Naive thymus-derived CD4-positive, alpha-beta T cell (primary cell): ENCODE measurements at regions not wholly inside any gene's neighbourhood (a gene's known extent, or its start where the extent isn't known, plus 50 kb on each side); places are given as distances from the start of the nearest gene placed in this dataset.

Experiments used
- ATAC-seq: fragments of 150-1000 bp; cut with Tn5 transposase; 2 replicates; pipeline ENCODE4 v1.10.0; 2021; ENCODE audit warnings: mild to moderate bottlenecking, moderate library complexity
- CTCF ChIA-PET: fragments of 350-600 bp; sonication (Branson Sonifier 250); formaldehyde crosslinking; loops from one replicate; lab custom pipeline; 2021; ENCODE audit warnings: antibody characterized with exemption; lab: Charles Lee
- POLR2A ChIA-PET: fragments of 350-600 bp; sonication (Branson Sonifier 250); formaldehyde crosslinking; loops from one replicate; lab custom pipeline; 2021; ENCODE audit warnings: antibody characterized with exemption, inconsistent platforms; lab: Charles Lee
- DNase-seq, 9 donors: peaks; one replicate each; pipeline versions ENCODE4 v3.0.0 to v3.0.0-alpha.2; 2020 to 2022; ENCODE audit warnings: mixed read lengths in 1 of 9
- H3K27ac ChIP-seq: one replicate; pipeline ENCODE4 v1.7.0; 2013; ENCODE audit warnings: mild to moderate bottlenecking, low read depth, low read length, moderate library complexity
- H3K27me3 ChIP-seq, 2 donors: one replicate each; pipeline ENCODE4 v1.7.0; 2013; ENCODE audit warnings: low read length in 2 of 2, mild to moderate bottlenecking in 2 of 2, moderate library complexity in 2 of 2; ENCODE audit not compliant: control insufficient read depth in 2 of 2, insufficient read depth in 2 of 2
- H3K36me3 ChIP-seq, 3 experiments: 1 replicate in 2 of 3; 2 replicates in 1 of 3; pipeline ENCODE4 v1.7.0; 2013; ENCODE audit warnings: low read length in 3 of 3, mild to moderate bottlenecking in 3 of 3, moderate library complexity in 1 of 3; ENCODE audit not compliant: insufficient read depth in 3 of 3, control insufficient read depth in 2 of 3
- H3K4me1 ChIP-seq, 2 donors: one replicate each; pipeline ENCODE4 v1.7.0; 2013; ENCODE audit warnings: low read length in 2 of 2, mild to moderate bottlenecking in 2 of 2, moderate library complexity in 1 of 2; ENCODE audit not compliant: control insufficient read depth in 2 of 2, insufficient read depth in 2 of 2
- H3K4me3 ChIP-seq: 2 replicates; pipeline ENCODE4 v1.7.0; 2013; ENCODE audit warnings: mild to moderate bottlenecking, low read length
- H3K9me3 ChIP-seq, 3 experiments: 1 replicate in 2 of 3; 2 replicates in 1 of 3; pipeline ENCODE4 v1.7.0; 2013; ENCODE audit warnings: low read length in 3 of 3; ENCODE audit not compliant: control insufficient read depth in 2 of 3
- H3K27ac Mint-ChIP-seq, 9 donors: one replicate each; pipeline ENCODE4 v1.8.0; 2020 to 2022; ENCODE audit warnings: mixed read lengths in 9 of 9, mild to moderate bottlenecking in 8 of 9, moderate library complexity in 5 of 9, inconsistent platforms in 2 of 9
- H3K27me3 Mint-ChIP-seq, 5 donors: one replicate each; pipeline ENCODE4 v1.8.0; 2021 to 2022; ENCODE audit warnings: mixed read lengths in 5 of 5, mild to moderate bottlenecking in 1 of 5
- H3K36me3 Mint-ChIP-seq, 5 donors: one replicate each; pipeline ENCODE4 v1.8.0; 2020 to 2022; ENCODE audit warnings: mixed read lengths in 5 of 5, mild to moderate bottlenecking in 3 of 5, inconsistent platforms in 1 of 5
- H3K4me1 Mint-ChIP-seq, 7 donors: one replicate each; pipeline ENCODE4 v1.8.0; 2020 to 2022; ENCODE audit warnings: mixed read lengths in 7 of 7, mild to moderate bottlenecking in 3 of 7, inconsistent platforms in 1 of 7
- H3K4me3 Mint-ChIP-seq, 10 donors: one replicate each; pipeline ENCODE4 v1.8.0; 2020 to 2022; ENCODE audit warnings: mild to moderate bottlenecking in 10 of 10, mixed read lengths in 10 of 10, moderate library complexity in 6 of 10, inconsistent platforms in 2 of 10
- H3K9me3 Mint-ChIP-seq, 11 donors: one replicate each; pipeline ENCODE4 v1.8.0; 2020 to 2022; ENCODE audit warnings: mixed read lengths in 11 of 11, mild to moderate bottlenecking in 4 of 11, inconsistent platforms in 1 of 11, moderate library complexity in 1 of 11
- intact Hi-C, 2 donors: fragments of 100-400 bp; cut with micrococcal nuclease; formaldehyde crosslinking; loops; one replicate each; pipeline ENCODE4 v1.15.1; 2023

DNA sequence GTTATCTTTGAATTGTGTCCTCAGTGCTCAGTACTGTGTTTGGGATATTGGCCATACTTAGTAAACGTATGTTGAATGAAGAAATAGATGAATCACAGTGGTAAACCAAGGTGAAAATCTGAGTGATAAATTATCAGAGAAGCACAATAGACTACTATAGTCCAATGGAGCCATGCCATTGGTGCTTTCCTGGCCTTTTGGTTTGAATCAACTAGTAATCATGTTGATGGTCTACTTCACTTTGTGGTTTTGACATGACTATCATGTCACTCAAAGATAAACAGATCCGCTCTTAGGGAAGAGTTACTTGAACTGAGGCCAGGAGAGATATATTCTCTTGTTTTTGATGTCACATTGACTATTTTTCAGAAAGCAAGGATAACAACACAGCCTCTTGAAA, 86.1 kb upstream of the IGFBP3 start:
- Mint-ChIP-seq H3K27me3 (peaks cover 0 to 7% (median 0%) of the 10 kb centered on the region in 5 donors), H3K27ac (no peak overlapping the region), H3K9me3 (peaks cover 2 to 30% (median 9%) of the 10 kb centered on the region in 11 donors), H3K4me1 (peaks cover 0 to 1% (median 0%) of the 10 kb centered on the region in 7 donors), H3K36me3 (peaks cover 0 to 12% (median 0%) of the 10 kb centered on the region in 5 donors), H3K4me3 (no peak overlapping the region)
- H3K27me3 ChIP-seq: no peaks in the 10 kb centered on the region
- ATAC-seq (no peak), DNase-seq (no peak)
- intact Hi-C loops: no loop called here
- no peak overlapping the region for H3K4me3 ChIP-seq
- H3K9me3 ChIP-seq: peaks cover 0 to 6% (median 0%) of the 10 kb centered on the region in 3 experiments
- H3K36me3 ChIP-seq: no peaks in the 10 kb centered on the region
- CTCF ChIA-PET: no interaction called here
- no peak overlapping the region for H3K27ac ChIP-seq
- POLR2A ChIA-PET: no interaction called here
- H3K4me1 ChIP-seq: no peaks in the 10 kb centered on the region

DNA sequence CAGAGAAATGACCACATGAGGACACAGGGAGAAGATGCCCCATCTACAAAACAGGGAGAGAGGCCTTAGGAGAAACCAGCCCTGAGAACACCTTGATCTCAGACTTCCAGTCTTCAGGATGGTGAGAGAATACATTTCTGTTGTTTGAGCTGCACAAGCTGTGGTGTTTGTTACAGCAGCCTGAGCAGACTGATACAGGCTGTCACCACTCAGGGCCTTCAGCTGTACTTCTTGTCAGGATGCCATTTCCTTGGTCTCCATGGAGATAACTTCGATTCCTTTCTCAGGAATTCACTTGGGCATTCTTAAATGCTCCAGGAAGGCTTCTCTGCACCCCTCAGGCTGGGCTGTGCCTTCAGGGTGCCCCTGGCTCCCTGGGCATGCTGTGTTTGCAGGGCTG, 85.7 kb upstream of the IGFBP3 start:
- Mint-ChIP-seq H3K27ac (no peak overlapping the region), H3K36me3 (peaks cover 0 to 16% (median 0%) of the 10 kb centered on the region in 5 donors), H3K27me3 (peaks cover 0 to 7% (median 0%) of the 10 kb centered on the region in 5 donors), H3K4me1 (peaks cover 0 to 1% (median 0%) of the 10 kb centered on the region in 7 donors), H3K9me3 (peaks cover 2 to 34% (median 9%) of the 10 kb centered on the region in 11 donors), H3K4me3 (no peak overlapping the region)
- Histone ChIP-seq H3K27ac (no peak overlapping the region), H3K4me3 (no peak overlapping the region), H3K4me1 (no peaks in the 10 kb centered on the region), H3K9me3 (peaks cover 0 to 6% (median 0%) of the 10 kb centered on the region in 3 experiments), H3K36me3 (no peaks in the 10 kb centered on the region), H3K27me3 (no peaks in the 10 kb centered on the region)
- no peak for ATAC-seq
- ChIA-PET POLR2A (no interaction called here), CTCF (no interaction called here)
- DNase-seq: no peak
- intact Hi-C loops: no loop called here

DNA sequence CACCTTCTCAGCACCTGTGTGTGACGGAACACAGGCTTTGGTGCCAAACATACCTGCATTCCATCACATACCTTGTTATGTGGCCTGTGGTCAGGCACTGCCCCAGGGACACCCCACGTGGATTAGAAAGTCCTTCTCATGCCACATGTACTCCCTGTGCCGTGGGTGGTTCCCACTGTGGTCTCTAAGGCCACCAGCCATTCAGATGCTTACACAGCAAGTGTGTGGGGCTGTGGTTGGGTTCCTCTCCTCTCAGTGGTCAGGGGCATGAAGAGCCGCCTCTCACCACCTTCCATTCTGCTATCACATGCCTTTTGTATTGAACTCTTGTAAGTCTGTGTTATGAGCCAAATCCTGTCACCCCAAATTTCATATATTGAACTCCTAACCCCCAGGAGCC, 85.1 kb upstream of the IGFBP3 start:
- ChIA-PET POLR2A (no interaction called here), CTCF (no interaction called here)
- Mint-ChIP-seq H3K4me3 (no peak overlapping the region), H3K9me3 (peaks cover 2 to 39% (median 9%) of the 10 kb centered on the region in 11 donors), H3K36me3 (peaks cover 0 to 17% (median 0%) of the 10 kb centered on the region in 5 donors), H3K4me1 (peaks cover 0 to 1% (median 0%) of the 10 kb centered on the region in 7 donors), H3K27ac (no peak overlapping the region), H3K27me3 (peaks cover 0 to 7% (median 0%) of the 10 kb centered on the region in 5 donors)
- Histone ChIP-seq H3K27me3 (no peaks in the 10 kb centered on the region), H3K4me3 (no peak overlapping the region), H3K9me3 (peaks cover 0 to 6% (median 0%) of the 10 kb centered on the region in 3 experiments), H3K4me1 (no peaks in the 10 kb centered on the region), H3K36me3 (no peaks in the 10 kb centered on the region), H3K27ac (no peak overlapping the region)
- intact Hi-C loops: no loop called here
- no peak for ATAC-seq
- DNase-seq: no peak

GRCh38 chr7:46004965-46005364, 83.9 kb upstream of the IGFBP3 start:
- H3K27ac Mint-ChIP-seq: no peak overlapping the region
- Histone ChIP-seq H3K27ac (no peak overlapping the region), H3K36me3 (no peaks in the 10 kb centered on the region), H3K4me3 (no peak overlapping the region), H3K4me1 (no peaks in the 10 kb centered on the region), H3K27me3 (no peaks in the 10 kb centered on the region), H3K9me3 (peaks cover 0 to 6% (median 0%) of the 10 kb centered on the region in 3 experiments)
- ChIA-PET CTCF (no interaction called here), POLR2A (no interaction called here)
- peaks cover 2 to 49% (median 13%) of the 10 kb centered on the region in 11 donors for H3K9me3 Mint-ChIP-seq
- peaks cover 0 to 6% (median 0%) of the 10 kb centered on the region in 5 donors for H3K27me3 Mint-ChIP-seq
- ATAC-seq: no peak
- H3K4me1 Mint-ChIP-seq: peaks cover 0 to 1% (median 0%) of the 10 kb centered on the region in 7 donors
- intact Hi-C loops: no loop called here
- peaks cover 0 to 24% (median 3%) of the 10 kb centered on the region in 5 donors for H3K36me3 Mint-ChIP-seq
- DNase-seq: no peak
- no peak overlapping the region for H3K4me3 Mint-ChIP-seq

- ChIA-PET CTCF (no interaction called here), POLR2A (no interaction called here)
- Mint-ChIP-seq H3K36me3 (peaks cover 0 to 26% (median 4%) of the 10 kb centered on the region in 5 donors), H3K27me3 (no peaks in the 10 kb centered on the region), H3K4me3 (no peak overlapping the region), H3K4me1 (peaks cover 0 to 1% (median 0%) of the 10 kb centered on the region in 7 donors), H3K27ac (no peak overlapping the region), H3K9me3 (peaks cover 0 to 51% (median 13%) of the 10 kb centered on the region in 11 donors)
- no peak for ATAC-seq
- no peak for DNase-seq
- Histone ChIP-seq H3K27ac (no peak overlapping the region), H3K36me3 (no peaks in the 10 kb centered on the region), H3K4me1 (no peaks in the 10 kb centered on the region), H3K9me3 (peaks cover 0 to 6% (median 0%) of the 10 kb centered on the region in 3 experiments), H3K27me3 (no peaks in the 10 kb centered on the region), H3K4me3 (no peak overlapping the region)
- intact Hi-C loops: no loop called here
Measured at GRCh38 chr7:46003896-46004875, 83.1 kb upstream of the IGFBP3 start.

DNA sequence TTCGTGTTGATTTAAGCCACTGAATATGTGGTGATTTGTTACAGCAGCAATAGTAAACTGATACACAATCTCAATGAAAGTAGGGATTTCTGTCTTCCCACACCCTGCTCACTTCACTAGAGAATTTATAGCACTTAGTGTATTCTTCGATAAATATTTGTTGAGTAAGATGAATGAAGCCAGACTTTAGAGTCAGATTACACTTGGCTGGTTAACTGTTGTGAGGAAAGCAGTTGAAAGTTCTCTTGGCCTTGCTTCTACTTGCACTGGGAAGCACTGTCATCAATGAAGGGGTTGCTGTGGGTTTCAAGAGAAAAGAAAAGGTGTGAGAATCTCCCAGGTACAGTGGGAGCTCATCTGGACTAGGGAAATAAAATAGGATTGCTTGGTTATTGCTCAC, 82.1 kb upstream of the IGFBP3 start:
- ATAC-seq: no peak
- Histone ChIP-seq H3K4me3 (no peak overlapping the region), H3K9me3 (peaks cover 0 to 6% (median 0%) of the 10 kb centered on the region in 3 experiments), H3K27ac (no peak overlapping the region), H3K27me3 (no peaks in the 10 kb centered on the region), H3K36me3 (no peaks in the 10 kb centered on the region), H3K4me1 (no peaks in the 10 kb centered on the region)
- peaks cover under 1 to 61% (median 15%) of the 10 kb centered on the region in 11 donors for H3K9me3 Mint-ChIP-seq
- no peaks in the 10 kb centered on the region for H3K27me3 Mint-ChIP-seq
- POLR2A ChIA-PET: no interaction called here
- DNase-seq: no peak
- H3K4me1 Mint-ChIP-seq: peaks cover 0 to 1% (median 0%) of the 10 kb centered on the region in 7 donors
- intact Hi-C loops: no loop called here
- peaks cover 0 to 30% (median 4%) of the 10 kb centered on the region in 5 donors for H3K36me3 Mint-ChIP-seq
- H3K27ac Mint-ChIP-seq: no peak overlapping the region
- CTCF ChIA-PET: interaction anchor here (0.6 kb wide), 1 partner anchor 11 kb away, joined by 3 read pairs; no protein-coding TSS in a partner anchor
- H3K4me3 Mint-ChIP-seq: no peak overlapping the region
